Fibroblast of lung (primary cell): ENCODE measurements at regions not wholly inside any gene's neighbourhood (a gene's known extent, or its start where the extent isn't known, plus 50 kb on each side); places are given as distances from the start of the nearest gene placed in this dataset.

Experiments
- CTCF ChIP-seq, 2 donors: IDR thresholded peaks in 1 of 2; conservative IDR thresholded peaks in 1 of 2; 1 replicate in 1 of 2; 2 replicates in 1 of 2; pipeline ENCODE4 v1.5.1; 2011 to 2012; ENCODE audit warnings: low read length in 2 of 2, control low read depth in 1 of 2, inconsistent platforms in 1 of 2, low read depth in 1 of 2, mild to moderate bottlenecking in 1 of 2
- EZH2 ChIP-seq: IDR thresholded peaks from 2 replicates; pipeline ENCODE4 v1.5.1; 2012; ENCODE audit warnings: low read length, control low read depth, mild to moderate bottlenecking; ENCODE audit errors: missing control alignments

GRCh38 chr20:43836790-43837189 is 77.9 kb upstream of the TOX2 start:
- TF ChIP-seq CTCF (conservative IDR thresholded peaks at IDR 0.05 in 1 of 2, IDR thresholded peaks at IDR 0.05 in 1 of 2; ENCODE audit: low read depth in 1 of 2, low read length in 2 of 2) (no peak), EZH2 (no peak)
